GM21423 (cell line): ENCODE measurements at regions not wholly inside any gene's neighbourhood (a gene's known extent, or its start where the extent isn't known, plus 50 kb on each side); places are given as distances from the start of the nearest gene placed in this dataset.
"Not testable (repeated sequence)": the region's sequence is repeated elsewhere in the genome, so short reads cannot be mapped to it uniquely, and the experiment has no call there.

Experiments
- ATAC-seq: cut with Tn5 transposase; IDR thresholded peaks from one replicate; pipeline ENCODE4 v1.9.1; 2021; ENCODE audit warnings: mild to moderate bottlenecking, moderate library complexity; ENCODE audit not compliant: unreplicated experiment

GRCh38 chr3:76311941-76312340 is 526.6 kb upstream of the ZNF717 start:
- no peak for ATAC-seq

DNA sequence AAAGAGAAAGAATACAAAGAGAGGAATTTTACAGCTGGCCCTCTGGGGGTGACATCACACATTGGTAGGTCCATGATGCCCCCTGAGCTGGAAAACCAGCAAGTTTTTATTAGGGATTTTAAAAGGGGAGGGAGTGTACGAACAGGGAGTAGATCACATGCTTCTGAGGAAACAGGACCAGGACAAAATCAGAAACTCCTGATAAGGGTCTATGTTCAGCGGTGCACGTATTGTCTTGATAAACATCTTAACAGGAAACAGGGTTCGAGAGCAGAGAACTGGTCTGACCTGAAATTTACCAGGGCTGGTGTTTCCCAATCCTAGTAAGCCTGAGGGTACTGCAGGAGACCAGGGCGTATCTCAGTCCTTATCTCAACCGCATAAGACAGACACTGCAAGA is 530.6 kb upstream of the ZNF717 start:
- not testable (repeated sequence) for ATAC-seq

DNA sequence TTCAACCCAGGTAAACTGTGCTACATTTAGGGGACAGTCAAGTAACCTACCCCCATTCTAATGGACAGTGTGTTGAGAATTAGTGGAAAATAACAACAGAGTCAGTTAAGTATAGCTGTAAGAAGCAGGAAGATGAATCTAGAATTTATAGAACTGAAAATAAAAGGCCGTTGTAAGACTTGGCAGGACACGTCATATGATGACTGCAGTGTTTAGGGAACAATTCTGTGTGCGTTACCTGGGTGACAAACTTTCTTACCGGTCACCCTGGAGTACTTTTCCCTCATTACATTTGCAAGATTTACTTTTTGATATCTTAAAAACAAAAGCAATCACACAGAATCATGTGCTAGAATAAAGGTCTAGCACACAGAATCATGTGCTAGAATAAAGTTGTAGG is 536.3 kb upstream of the ZNF717 start:
- ATAC-seq = no peak

DNA sequence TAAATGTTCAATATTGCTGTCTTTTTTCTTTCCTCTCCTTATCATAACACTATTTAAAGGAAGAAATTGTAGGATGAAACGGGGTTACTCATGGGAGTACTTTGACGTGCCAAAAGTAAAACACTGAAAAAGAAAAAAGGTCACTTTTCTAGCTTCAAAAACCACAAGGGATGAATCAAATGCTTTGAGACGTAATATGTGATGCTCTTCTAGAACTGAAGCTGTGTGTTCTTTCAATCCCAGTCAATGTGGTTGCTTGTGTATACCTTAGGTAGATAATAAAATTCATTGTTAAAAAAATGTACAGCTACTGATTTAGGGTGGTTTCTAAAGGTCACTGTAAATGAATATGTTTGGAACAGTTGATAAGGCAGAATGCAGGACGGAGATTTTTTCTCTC is 538.8 kb upstream of the ZNF717 start:
- no peak for ATAC-seq

DNA sequence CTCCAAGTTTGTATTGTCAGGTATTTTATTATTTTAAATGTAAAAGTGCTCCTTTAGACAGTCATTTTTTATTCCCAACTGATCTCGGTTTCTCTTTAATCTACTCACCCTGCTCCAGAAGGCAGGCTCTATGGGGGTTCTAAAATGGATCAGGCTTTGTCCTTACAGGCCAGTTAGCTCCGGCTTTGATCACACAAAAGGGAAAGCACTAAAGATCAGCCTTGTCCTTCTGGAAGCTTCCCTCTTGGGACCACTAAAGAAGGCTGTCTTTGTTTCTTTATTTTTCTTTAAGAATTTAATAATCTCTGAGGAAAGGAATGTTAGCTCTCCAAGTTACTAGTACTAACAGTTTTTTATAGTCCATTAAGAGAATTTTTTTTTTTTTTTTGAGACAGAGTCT is 560.5 kb upstream of the ZNF717 start:
- no peak for ATAC-seq

DNA sequence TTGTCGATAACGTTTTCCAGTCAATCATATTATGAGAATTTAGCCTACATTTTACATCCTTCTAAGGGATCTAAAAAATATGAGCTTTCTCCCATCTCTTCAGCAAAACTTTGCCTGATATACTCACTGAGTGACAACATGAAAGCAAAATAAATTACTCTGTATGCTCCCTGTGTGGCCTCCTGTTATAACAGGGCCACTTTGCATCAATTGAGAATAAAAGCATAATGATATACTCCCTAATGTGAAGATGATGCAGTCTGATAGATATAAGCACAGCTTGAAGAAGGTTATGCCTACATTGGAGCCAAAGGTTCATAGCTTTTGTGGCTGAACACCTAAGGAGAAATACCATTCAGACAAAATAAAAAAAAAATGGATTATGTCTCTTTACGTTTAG is 561.3 kb upstream of the ZNF717 start:
- ATAC-seq = no peak

DNA sequence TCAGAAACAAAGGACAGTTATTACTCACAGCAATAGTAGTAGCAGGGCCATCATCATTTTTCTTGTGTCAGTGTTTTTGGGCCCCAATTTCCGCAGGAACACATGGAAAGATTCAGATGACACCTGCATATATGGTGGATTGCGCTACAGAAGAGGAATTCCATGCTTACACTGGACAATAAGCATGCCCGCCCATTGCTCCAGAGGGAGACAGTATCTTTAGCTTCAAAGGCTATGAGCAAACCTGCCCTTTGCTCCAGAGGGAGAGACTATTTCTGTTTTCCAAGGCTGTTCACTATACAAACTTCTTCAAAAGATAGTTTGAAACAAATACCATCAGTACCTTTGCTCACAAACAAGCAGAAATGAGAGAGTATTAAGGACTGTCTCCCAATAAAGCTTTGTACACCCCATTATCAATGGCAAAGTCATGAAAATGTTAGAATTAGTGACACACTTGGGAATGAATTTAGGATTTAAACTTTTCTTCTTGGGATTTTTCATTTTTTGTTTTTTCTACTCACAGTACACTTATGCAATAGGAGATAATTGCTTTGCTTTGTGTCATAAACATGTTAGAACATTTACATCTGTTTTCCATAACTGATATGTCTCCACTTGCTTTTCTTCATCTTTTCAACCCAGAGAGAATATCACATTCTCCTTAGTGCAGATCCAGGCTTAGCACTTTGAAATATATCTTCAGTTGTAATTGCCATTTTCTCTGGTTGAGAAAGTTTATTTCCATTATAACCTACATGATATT is 564.5 kb upstream of the ZNF717 start:
- no peak for ATAC-seq

DNA sequence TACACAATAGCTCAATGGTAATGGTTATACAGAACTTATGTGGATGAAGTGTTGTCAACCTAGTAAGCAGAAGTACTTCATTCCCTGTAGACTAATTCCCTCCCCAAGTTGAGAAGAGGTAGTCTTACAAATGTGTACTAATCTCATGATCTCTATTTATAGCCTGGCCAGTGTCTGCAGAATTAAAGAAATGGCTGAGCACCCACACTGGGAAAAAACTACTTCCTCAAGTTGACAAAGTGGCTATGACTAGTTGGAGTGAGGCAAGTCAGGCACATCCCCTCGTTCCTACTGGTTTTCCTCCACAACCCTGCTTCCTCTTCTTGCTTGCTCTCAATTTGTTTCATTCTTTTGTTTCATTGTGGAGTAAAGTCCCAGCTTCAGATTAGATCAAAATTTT is 566.7 kb upstream of the ZNF717 start:
- no peak for ATAC-seq

DNA sequence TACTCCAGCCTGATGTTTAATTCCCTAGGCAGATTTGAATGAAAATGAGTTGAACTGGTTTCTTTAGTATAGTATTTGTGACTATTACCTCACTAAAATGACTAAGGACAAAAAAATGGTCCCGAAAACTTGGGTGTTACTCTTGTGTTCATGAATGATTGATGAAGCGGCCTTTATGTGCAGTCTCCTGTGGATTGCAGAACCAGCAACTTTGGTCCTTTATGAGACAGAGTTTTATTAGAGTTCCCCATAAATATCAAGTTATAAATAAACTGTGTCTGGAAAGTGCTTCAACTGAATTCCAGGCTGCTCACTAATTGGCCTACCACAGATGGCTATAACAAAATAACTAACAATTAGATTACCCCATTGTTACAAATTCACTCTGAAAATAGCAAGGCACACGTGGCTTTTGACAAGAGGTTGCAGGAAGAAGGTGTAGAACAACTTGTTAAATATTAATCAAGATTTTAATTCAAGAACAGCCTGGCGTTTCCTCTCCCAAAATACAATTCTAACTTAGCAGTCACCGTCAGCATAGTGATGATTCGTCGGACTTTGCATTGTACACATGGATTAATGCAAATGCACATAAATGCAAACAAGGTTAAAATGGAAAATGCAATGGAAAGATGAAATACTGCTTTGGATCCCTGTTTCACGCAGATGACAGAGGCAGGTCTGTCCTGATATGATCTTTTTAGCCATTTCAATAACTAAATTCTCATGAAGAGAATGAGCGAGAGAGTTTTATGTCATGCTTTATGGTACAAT is 567.3 kb upstream of the ZNF717 start:
- ATAC-seq = no peak

GRCh38 chr3:76353683-76354082 is 568.3 kb upstream of the ZNF717 start:
- no peak for ATAC-seq

- no peak for ATAC-seq
These were observed 575.7 kb upstream of the ZNF717 start for GRCh38 chr3:76361010-76361409.

DNA sequence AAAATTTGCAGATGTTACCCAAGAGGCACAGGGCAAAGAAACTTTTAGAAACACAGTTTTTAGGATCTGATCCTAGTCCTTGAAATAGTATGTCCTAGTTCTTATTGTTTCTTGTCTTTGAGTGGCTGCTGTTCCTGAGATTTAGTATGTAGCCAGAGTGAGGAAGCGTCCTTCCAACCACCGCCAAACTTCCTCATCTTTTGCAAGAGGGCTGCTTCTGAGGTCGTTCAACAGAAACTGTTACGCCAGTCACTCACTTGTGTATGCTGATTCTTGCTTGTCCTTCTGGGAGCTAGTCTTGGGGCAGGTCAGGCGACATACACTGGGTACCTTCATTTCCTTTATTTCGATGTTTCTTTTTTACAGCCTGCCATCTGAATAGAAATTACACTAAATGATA is 577.3 kb upstream of the ZNF717 start:
- ATAC-seq = no peak

DNA sequence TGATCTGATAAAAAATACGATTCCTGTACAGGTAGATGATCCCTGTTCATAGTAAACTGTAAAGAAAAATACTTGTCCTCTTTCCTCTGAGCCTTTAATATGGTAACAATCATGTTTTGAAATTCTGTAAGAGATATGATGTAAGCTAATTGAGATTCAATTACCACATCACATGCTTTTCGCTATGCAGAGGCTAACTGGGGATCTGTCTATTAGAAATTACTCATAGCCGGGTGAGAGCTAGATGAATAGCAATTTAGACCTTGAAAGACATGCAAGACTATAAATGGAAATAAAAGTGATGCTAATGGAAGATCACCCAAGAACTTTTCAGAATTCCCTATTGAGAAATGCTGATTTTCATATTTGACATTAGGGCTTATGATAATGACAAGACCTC is 579.9 kb upstream of the ZNF717 start:
- ATAC-seq = no peak

- no peak for ATAC-seq
These were observed 581.9 kb upstream of the ZNF717 start for GRCh38 chr3:76367281-76367680.

GRCh38 chr3:76369170-76369569 is 583.8 kb upstream of the ZNF717 start:
- no peak for ATAC-seq

GRCh38 chr3:76370749-76371520 is 585.6 kb upstream of the ZNF717 start:
- no peak for ATAC-seq

- ATAC-seq = no peak
These were observed 587.1 kb upstream of the ZNF717 start for GRCh38 chr3:76372497-76372896.

DNA sequence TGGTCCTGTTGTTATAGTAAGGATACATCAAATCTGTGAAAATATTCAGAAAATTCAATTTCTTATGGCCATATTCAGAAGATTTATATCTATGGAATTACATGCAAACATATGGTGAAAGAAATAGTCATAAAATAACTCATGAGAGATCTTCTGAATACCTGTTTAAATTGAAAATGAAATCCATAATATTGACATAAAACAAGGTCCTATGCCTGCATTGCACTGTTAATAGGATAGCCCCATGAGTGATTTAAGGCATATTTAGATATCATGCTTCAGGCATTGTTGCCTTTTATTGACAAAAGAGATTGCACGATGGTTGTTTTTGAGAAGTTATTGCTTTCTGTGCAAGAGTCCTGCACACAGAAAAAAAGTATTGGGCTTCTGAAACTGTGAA is 591.7 kb upstream of the ZNF717 start:
- no peak for ATAC-seq

- no peak for ATAC-seq
These were observed 593.4 kb upstream of the ZNF717 start for GRCh38 chr3:76378789-76379188.

DNA sequence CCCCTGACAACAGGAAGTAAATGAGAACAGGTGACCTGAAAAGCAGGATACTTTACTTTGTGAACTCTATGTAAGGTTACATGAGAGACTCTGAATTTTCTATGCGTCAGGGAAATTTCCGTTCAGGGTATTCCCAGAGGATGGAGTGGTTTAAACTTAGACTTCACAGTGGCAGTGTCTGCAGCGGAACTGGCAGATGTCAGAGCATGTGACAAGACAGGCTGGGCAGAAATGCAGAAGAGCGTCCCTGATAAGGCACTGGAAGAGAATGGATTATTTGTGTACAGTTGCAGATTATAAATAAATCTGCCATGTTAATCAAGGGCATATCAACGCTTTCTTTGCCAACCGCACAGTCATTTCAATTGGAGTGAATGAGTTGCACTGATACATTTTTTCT is 598.4 kb upstream of the ZNF717 start:
- ATAC-seq = no peak

GRCh38 chr3:76387000-76387399 is 601.7 kb upstream of the ZNF717 start:
- ATAC-seq = no peak

- ATAC-seq = no peak
These were observed 614.8 kb upstream of the ZNF717 start for GRCh38 chr3:76400141-76400540.
